ENCODE measurements at regions not wholly inside any gene's neighbourhood (a gene's known extent, or its start where the extent isn't known, plus 50 kb on each side); places are given as distances from the start of the nearest gene placed in this dataset.

GRCh38 chr5:25993701-25994100, 1044.7 kb downstream of the CDH9 start:
- H3K9me3 ChIP-seq, result no peaks in the 10 kb centered on the region
- H3K27me3 ChIP-seq, result no peaks in the 10 kb centered on the region
- H3K4me1 ChIP-seq, result no peaks in the 10 kb centered on the region
- intact Hi-C loops (cut with DNase I), result no loop called here
- 57 to 71% methylated on average over 3 of the region's 3 CpGs for WGBS, 2 donors
- DNase-seq, result no peak
- H3K36me3 ChIP-seq, result no peaks in the 10 kb centered on the region
- no peak for TF ChIP-seq POLR2AphosphoS5 (IDR thresholded peaks at IDR 0.05)
- no peak for TF ChIP-seq EP300 (IDR thresholded peaks at IDR 0.05)
- TF ChIP-seq POLR2A (IDR thresholded peaks at IDR 0.05), result no peak
- TF ChIP-seq CTCF (IDR thresholded peaks at IDR 0.05), result no peak
- H3K4me3 ChIP-seq, result no peak overlapping the region
- H3K27ac ChIP-seq, result no peak overlapping the region

GRCh38 chr5:25991639-25992038, 1046.7 kb downstream of the CDH9 start:
- intact Hi-C loops (cut with DNase I), result no loop called here
- Histone ChIP-seq H3K4me1 (no peaks in the 10 kb centered on the region), H3K27me3 (no peaks in the 10 kb centered on the region), H3K27ac (no peak overlapping the region), H3K4me3 (no peak overlapping the region), H3K9me3 (no peaks in the 10 kb centered on the region), H3K36me3 (no peaks in the 10 kb centered on the region)
- TF ChIP-seq POLR2A (IDR thresholded peaks at IDR 0.05) (no peak), POLR2AphosphoS5 (IDR thresholded peaks at IDR 0.05) (no peak), EP300 (IDR thresholded peaks at IDR 0.05) (no peak), CTCF (IDR thresholded peaks at IDR 0.05) (no peak)
- no peak for DNase-seq
- 92 to 95% methylated on average over 18 of the region's 18 CpGs for WGBS, 2 donors

GRCh38 chr5:25990771-25991170, 1047.6 kb downstream of the CDH9 start:
- no peak overlapping the region for H3K27ac ChIP-seq
- no peak for DNase-seq
- H3K4me3 ChIP-seq, result no peak overlapping the region
- 89 to 94% methylated on average over 1 of the region's 1 CpG for WGBS, 2 donors
- intact Hi-C loops (cut with DNase I), result no loop called here
- H3K9me3 ChIP-seq, result no peaks in the 10 kb centered on the region
- H3K4me1 ChIP-seq, result no peaks in the 10 kb centered on the region
- H3K36me3 ChIP-seq, result no peaks in the 10 kb centered on the region
- no peaks in the 10 kb centered on the region for H3K27me3 ChIP-seq
- TF ChIP-seq CTCF (IDR thresholded peaks at IDR 0.05) (no peak), POLR2AphosphoS5 (IDR thresholded peaks at IDR 0.05) (no peak), POLR2A (IDR thresholded peaks at IDR 0.05) (no peak), EP300 (IDR thresholded peaks at IDR 0.05) (no peak)

GRCh38 chr5:25979086-25979485, 1059.3 kb downstream of the CDH9 start:
- H3K4me3 ChIP-seq, result no peak overlapping the region
- DNase-seq, result no peak
- no peaks in the 10 kb centered on the region for H3K4me1 ChIP-seq
- TF ChIP-seq POLR2A (IDR thresholded peaks at IDR 0.05) (no peak), POLR2AphosphoS5 (IDR thresholded peaks at IDR 0.05) (no peak), CTCF (IDR thresholded peaks at IDR 0.05) (no peak), EP300 (IDR thresholded peaks at IDR 0.05) (no peak)
- H3K27me3 ChIP-seq, result no peaks in the 10 kb centered on the region
- no peaks in the 10 kb centered on the region for H3K9me3 ChIP-seq
- H3K27ac ChIP-seq, result no peak overlapping the region
- intact Hi-C loops (cut with DNase I), result no loop called here
- 89 to 92% methylated on average over 1 of the region's 1 CpG for WGBS, 2 donors
- H3K36me3 ChIP-seq, result no peaks in the 10 kb centered on the region

GRCh38 chr5:25975885-25976284, 1062.5 kb downstream of the CDH9 start:
- H3K9me3 ChIP-seq, result no peaks in the 10 kb centered on the region
- no peak overlapping the region for H3K27ac ChIP-seq
- H3K27me3 ChIP-seq, result no peaks in the 10 kb centered on the region
- intact Hi-C loops (cut with DNase I), result no loop called here
- TF ChIP-seq POLR2AphosphoS5 (IDR thresholded peaks at IDR 0.05), result no peak
- no peak for TF ChIP-seq POLR2A (IDR thresholded peaks at IDR 0.05)
- TF ChIP-seq EP300 (IDR thresholded peaks at IDR 0.05), result no peak
- no peak for TF ChIP-seq CTCF (IDR thresholded peaks at IDR 0.05)
- H3K36me3 ChIP-seq, result no peaks in the 10 kb centered on the region
- 87% methylated on average over 2 of the region's 2 CpGs for WGBS, 2 donors
- no peak for DNase-seq
- H3K4me3 ChIP-seq, result no peak overlapping the region
- H3K4me1 ChIP-seq, result no peaks in the 10 kb centered on the region

All from sigmoid colon (tissue), 6 donors.